ENCODE measurements at regions not wholly inside any gene's neighbourhood (a gene's known extent, or its start where the extent isn't known, plus 50 kb on each side); places are given as distances from the start of the nearest gene placed in this dataset.

DNA sequence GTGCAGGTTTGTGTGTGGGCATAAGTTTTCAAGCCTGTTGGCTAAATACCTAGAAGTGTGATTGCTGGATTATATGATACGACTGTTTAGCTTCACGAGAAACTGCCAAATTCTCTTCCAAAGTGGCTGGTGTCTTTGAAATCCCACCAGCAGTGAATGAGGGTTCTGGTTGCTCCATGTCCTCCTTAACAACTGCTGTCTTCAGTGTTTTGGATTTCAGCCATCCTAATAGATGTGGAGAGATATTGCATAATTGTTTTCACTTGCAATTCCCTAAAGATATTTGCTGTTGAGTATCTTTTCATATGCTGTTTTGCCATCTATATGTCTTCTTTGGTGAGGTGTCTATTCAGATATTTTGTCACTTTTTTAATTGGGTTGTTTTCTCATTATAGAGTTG, 390.5 kb downstream of the ZNF536 start:
- DNase-seq (ENCODE audit: low read depth), result no peak
- TF ChIP-seq, protein P1, sequence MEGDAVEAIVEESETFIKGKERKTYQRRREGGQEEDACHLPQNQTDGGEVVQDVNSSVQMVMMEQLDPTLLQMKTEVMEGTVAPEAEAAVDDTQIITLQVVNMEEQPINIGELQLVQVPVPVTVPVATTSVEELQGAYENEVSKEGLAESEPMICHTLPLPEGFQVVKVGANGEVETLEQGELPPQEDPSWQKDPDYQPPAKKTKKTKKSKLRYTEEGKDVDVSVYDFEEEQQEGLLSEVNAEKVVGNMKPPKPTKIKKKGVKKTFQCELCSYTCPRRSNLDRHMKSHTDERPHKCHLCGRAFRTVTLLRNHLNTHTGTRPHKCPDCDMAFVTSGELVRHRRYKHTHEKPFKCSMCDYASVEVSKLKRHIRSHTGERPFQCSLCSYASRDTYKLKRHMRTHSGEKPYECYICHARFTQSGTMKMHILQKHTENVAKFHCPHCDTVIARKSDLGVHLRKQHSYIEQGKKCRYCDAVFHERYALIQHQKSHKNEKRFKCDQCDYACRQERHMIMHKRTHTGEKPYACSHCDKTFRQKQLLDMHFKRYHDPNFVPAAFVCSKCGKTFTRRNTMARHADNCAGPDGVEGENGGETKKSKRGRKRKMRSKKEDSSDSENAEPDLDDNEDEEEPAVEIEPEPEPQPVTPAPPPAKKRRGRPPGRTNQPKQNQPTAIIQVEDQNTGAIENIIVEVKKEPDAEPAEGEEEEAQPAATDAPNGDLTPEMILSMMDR (IDR thresholded peaks at IDR 0.05; ENCODE audit: insufficient read depth, low read length), result no peak
- H3K4me3 ChIP-seq (ENCODE audit: low read depth, low read length), result no peak overlapping the region

DNA sequence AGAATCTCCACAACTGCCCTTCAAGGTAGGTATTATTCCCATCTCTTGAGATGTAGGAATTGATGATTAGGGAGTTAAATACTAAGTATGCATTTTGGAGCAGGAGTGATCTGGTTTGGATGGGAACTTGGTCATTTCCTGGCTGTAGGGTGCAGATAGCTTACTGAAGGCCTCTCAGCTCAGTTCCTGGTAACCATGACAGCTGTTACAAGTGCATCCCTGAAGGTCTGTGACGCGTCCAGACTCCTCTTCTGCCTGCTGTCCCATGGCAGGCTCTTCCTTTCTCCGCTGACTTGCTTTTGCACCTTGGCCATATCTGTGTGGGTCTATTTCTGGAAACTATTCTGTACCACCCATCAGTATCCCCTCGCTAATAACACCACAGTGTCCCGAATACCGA, 387.8 kb downstream of the ZNF536 start:
- no peak for DNase-seq (ENCODE audit: low read depth)

GRCh38 chr19:30757837-30758617, 385.8 kb downstream of the ZNF536 start:
- TF ChIP-seq, protein P1 (IDR thresholded peaks at IDR 0.05; ENCODE audit: insufficient read depth, low read length), result no peak
- DNase-seq (ENCODE audit: low read depth), result no peak
- H3K4me3 ChIP-seq (ENCODE audit: low read depth, low read length), result no peak overlapping the region

More for the DNA sequence above, 387.8 kb downstream of the ZNF536 start:
- TF ChIP-seq, protein P1 (IDR thresholded peaks at IDR 0.05; ENCODE audit: insufficient read depth, low read length), result no peak
- no peak overlapping the region for H3K4me3 ChIP-seq (ENCODE audit: low read depth, low read length)

DNA sequence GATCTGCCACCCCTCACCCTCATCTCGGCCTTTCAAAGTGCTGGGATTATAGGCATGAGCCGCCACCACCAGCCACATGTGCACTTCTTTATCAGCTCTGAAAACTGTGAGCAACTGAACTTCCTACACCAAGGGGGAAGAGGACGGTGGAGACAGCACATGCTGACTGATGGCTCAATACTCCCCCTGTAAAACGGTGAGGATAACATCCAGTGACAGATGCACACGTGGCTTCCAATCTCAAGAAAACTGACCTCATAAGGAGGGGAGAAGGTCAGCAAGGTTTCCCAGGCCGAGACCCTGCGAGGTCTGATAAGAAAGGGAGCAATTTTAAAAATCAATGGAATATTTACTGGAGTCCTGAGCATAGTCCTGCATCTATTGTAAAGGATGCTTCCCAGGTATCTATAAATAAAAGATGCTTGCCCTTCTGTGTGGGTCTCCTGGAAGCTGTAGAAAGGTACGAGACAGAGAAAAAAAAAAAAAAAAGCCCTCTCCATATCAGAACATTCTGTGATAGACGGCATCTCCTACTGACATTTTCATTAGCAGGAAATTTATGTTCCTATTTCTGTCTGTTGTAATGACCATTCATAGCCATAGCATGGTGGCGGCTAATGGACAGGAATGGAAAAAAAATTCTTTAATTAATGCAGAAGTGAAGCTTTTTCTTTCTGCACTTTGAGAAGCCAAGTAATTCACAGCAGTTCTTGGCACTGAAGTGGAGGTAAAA, 385.1 kb downstream of the ZNF536 start:
- no peak overlapping the region for H3K4me3 ChIP-seq (ENCODE audit: low read depth, low read length)
- no peak for DNase-seq (ENCODE audit: low read depth)
- TF ChIP-seq, protein P1 (IDR thresholded peaks at IDR 0.05; ENCODE audit: insufficient read depth, low read length), result no peak

DNA sequence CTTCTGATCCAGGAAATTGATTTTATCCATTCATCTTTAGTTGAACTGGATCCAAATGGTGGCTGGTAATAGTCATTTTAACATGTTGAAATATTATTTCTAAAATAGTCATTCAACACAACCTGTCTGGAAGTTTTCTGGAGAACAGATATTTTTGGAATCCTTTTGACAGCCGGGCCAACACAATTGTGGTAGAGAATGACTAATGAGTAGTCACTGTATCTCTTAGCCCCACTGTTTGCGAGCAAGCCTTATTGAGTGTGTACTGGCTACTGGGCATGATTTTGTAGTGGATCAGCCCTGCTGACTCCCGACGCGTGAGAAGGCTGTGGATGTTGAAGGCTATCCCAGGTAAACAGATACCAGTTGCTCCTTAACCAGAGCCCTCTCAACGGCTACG, 383.4 kb downstream of the ZNF536 start:
- H3K4me3 ChIP-seq (ENCODE audit: low read depth, low read length), result no peak overlapping the region
- TF ChIP-seq, protein P1 (IDR thresholded peaks at IDR 0.05; ENCODE audit: insufficient read depth, low read length), result no peak
- DNase-seq (ENCODE audit: low read depth), result no peak

- no peak for DNase-seq (ENCODE audit: low read depth)
- no peak overlapping the region for H3K4me3 ChIP-seq (ENCODE audit: low read depth, low read length)
- TF ChIP-seq, protein P1 (IDR thresholded peaks at IDR 0.05; ENCODE audit: insufficient read depth, low read length), result no peak
Observed at GRCh38 chr19:30754162-30754561, 382.0 kb downstream of the ZNF536 start.

All from fibroblast of the aortic adventitia (primary cell).